Type B pancreatic cell (in vitro differentiated cells): ENCODE measurements at regions not wholly inside any gene's neighbourhood (a gene's known extent, or its start where the extent isn't known, plus 50 kb on each side); places are given as distances from the start of the nearest gene placed in this dataset.
A peak's percentile ranks its signal among the peaks of the same experiment; 100 is the strongest.

Source experiments
- DNase-seq: peaks from one replicate; pipeline ENCODE4 v3.0.0; 2021; ENCODE audit warnings: mixed read lengths; ENCODE audit not compliant: unreplicated experiment; ENCODE audit errors: extremely low spot score
- H3K27ac Mint-ChIP-seq: 2 replicates; pipeline ENCODE4 v1.8.0; 2021; ENCODE audit warnings: mild to moderate bottlenecking, mixed read lengths
- H3K27me3 Mint-ChIP-seq: 2 replicates; pipeline ENCODE4 v1.8.0; 2021; ENCODE audit warnings: mixed read lengths
- H3K36me3 Mint-ChIP-seq: 2 replicates; pipeline ENCODE4 v1.8.0; 2021; ENCODE audit warnings: mixed read lengths
- H3K4me1 Mint-ChIP-seq: one replicate; pipeline ENCODE4 v1.8.0; 2021; ENCODE audit warnings: mixed read lengths; ENCODE audit not compliant: unreplicated experiment
- H3K4me3 Mint-ChIP-seq: 2 replicates; pipeline ENCODE4 v1.8.0; 2021; ENCODE audit warnings: mild to moderate bottlenecking, mixed read lengths
- H3K9me3 Mint-ChIP-seq: 2 replicates; pipeline ENCODE4 v1.8.0; 2021; ENCODE audit warnings: mixed read lengths
- TF ChIP-seq, protein P1 (sequence below): fragments of 200-600 bp; sonication (generic); conservative IDR thresholded peaks from 2 replicates; pipeline ENCODE4 v1.5.0; 2021; ENCODE audit warnings: antibody characterized with exemption, mild to moderate bottlenecking

DNA sequence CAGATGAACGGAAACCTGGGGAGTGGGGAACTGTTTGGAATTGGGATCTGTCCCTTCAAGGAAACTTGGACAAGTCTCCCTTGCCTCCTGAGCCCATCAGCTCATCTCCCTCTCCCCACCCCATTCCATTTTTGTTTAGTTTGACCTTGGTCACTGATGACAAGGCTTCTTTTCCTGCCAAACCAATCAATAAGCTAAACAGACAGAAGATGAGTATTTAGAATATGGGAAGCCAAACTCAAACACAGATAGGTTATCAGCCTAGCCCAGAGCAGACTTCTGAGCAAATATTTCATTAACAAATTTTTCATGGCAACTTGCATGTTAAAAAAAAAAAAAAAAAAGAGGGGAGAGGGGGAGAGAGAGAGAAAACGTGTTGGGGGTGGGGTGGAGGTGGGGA lies 337.2 kb upstream of the PROX1 start:
- peak overlapping the region; percentile 34 for H3K27ac Mint-ChIP-seq
- H3K27me3 Mint-ChIP-seq: peaks cover 6% of the 10 kb centered on the region
- H3K4me1 Mint-ChIP-seq: peaks cover 4% of the 10 kb centered on the region
- H3K4me3 Mint-ChIP-seq: no peak overlapping the region
- no peak for DNase-seq
- no peaks in the 10 kb centered on the region for H3K36me3 Mint-ChIP-seq
- TF ChIP-seq, protein P1, sequence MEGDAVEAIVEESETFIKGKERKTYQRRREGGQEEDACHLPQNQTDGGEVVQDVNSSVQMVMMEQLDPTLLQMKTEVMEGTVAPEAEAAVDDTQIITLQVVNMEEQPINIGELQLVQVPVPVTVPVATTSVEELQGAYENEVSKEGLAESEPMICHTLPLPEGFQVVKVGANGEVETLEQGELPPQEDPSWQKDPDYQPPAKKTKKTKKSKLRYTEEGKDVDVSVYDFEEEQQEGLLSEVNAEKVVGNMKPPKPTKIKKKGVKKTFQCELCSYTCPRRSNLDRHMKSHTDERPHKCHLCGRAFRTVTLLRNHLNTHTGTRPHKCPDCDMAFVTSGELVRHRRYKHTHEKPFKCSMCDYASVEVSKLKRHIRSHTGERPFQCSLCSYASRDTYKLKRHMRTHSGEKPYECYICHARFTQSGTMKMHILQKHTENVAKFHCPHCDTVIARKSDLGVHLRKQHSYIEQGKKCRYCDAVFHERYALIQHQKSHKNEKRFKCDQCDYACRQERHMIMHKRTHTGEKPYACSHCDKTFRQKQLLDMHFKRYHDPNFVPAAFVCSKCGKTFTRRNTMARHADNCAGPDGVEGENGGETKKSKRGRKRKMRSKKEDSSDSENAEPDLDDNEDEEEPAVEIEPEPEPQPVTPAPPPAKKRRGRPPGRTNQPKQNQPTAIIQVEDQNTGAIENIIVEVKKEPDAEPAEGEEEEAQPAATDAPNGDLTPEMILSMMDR: no peak
- peaks cover 4% of the 10 kb centered on the region for H3K9me3 Mint-ChIP-seq

DNA sequence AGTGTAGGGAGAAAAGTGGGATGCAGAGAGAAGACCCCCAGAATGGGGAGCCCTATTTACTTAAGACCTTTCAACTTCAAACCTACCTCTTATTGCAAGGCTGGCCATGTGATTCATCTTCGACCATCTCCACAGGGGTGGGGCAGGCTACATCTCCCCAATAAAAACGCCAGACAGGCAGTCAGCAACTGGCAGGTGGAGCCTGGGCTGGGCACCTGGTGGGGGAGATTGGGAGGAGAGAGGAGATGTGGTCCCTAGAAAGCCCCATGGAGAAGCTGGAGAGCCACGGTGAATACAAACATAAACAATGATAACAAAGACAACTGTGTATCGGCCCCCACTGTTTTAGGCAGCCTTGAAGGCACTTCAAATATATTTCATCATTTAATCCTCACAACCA lies 336.7 kb upstream of the PROX1 start:
- peaks cover 4% of the 10 kb centered on the region for H3K4me1 Mint-ChIP-seq
- TF ChIP-seq, protein P1: no peak
- no peaks in the 10 kb centered on the region for H3K36me3 Mint-ChIP-seq
- no peak overlapping the region for H3K27ac Mint-ChIP-seq
- peaks cover 6% of the 10 kb centered on the region for H3K27me3 Mint-ChIP-seq
- no peak for DNase-seq
- peaks cover 4% of the 10 kb centered on the region for H3K9me3 Mint-ChIP-seq
- no peak overlapping the region for H3K4me3 Mint-ChIP-seq

DNA sequence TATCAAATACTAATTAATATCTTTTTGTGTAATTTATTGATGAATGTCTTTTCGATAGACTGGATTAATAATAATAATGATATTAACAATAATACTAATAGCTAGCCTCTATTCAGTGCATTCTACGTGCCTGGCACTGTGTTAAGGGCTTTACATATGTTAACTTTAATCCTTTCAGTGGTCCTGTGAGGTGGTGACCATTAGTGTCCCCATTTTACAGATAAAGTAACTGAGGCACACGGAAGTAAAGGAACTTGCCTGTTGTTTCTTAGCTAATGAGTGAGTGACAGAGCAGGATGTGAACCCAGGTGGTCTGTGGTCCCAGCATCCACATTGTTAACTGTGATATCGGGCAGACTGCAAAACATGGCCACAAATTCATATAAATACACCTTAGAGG lies 335.7 kb upstream of the PROX1 start:
- TF ChIP-seq, protein P1: no peak
- no peak overlapping the region for H3K27ac Mint-ChIP-seq
- no peaks in the 10 kb centered on the region for H3K36me3 Mint-ChIP-seq
- H3K27me3 Mint-ChIP-seq: peaks cover 6% of the 10 kb centered on the region
- peaks cover 4% of the 10 kb centered on the region for H3K4me1 Mint-ChIP-seq
- H3K9me3 Mint-ChIP-seq: peaks cover 4% of the 10 kb centered on the region
- H3K4me3 Mint-ChIP-seq: no peak overlapping the region
- DNase-seq: no peak

DNA sequence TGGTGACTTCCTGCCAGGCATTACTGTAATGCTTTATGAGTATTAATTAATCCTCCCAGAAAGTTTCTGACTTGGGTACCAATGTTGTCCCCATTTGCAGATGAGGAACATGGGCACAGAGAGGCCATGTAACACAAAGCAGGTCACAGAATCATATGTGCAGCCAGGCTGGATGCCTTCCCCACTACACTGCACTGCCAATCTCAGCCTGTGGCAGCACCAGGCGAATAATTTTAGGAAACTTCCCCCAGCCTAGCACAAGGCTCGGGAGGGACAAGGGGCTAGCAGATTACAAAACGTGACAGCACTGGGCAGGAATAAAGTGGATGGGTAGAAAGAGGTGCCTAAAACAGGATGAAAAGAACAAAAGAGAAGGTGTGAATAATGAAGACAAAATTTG lies 331.7 kb upstream of the PROX1 start:
- Mint-ChIP-seq H3K27me3 (no peaks in the 10 kb centered on the region), H3K9me3 (no peaks in the 10 kb centered on the region), H3K36me3 (no peaks in the 10 kb centered on the region), H3K4me1 (no peaks in the 10 kb centered on the region), H3K27ac (no peak overlapping the region), H3K4me3 (no peak overlapping the region)
- DNase-seq: no peak
- TF ChIP-seq, protein P1: no peak

DNA sequence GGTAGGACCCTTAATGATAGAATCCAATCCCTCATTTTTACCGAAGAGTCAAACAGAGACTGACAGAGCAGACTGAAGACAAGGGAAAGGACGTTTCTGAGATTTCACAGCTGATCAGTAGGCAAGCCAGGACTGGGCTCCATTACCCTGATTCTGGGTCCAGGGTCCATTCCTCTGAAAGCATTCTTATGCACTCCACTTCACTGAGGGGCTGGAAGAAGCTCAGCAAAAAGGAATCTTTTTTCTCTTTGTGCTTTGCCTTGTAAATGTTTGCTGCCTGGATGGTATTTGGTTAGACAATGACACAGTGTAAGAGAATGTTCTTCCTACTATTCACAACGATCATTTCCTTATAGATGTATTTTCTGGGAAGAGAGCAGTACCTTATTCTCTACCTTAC lies 331.3 kb upstream of the PROX1 start:
- Mint-ChIP-seq H3K4me3 (no peak overlapping the region), H3K4me1 (peaks cover 4% of the 10 kb centered on the region), H3K27ac (no peak overlapping the region), H3K9me3 (no peaks in the 10 kb centered on the region), H3K27me3 (no peaks in the 10 kb centered on the region), H3K36me3 (no peaks in the 10 kb centered on the region)
- TF ChIP-seq, protein P1: no peak
- DNase-seq: no peak

DNA sequence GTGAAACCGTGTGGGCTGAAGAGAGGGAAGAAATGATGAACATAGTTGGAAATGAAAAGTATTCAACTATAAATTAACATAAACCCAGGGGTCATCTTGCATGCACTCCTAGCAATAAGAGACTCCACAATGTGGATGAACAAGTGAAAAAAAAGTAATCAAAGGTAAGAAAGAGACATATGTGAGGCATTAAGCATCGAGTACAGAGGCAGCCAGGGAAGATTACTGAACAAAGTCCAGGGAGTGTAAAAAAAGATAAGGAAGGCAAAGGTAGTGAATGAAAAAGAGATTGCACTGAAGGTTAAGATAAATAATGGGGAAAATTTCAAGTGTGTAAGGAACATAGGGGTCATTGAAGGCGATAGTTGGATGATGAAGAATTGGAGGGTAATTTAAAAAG lies 330.8 kb upstream of the PROX1 start:
- no peak for DNase-seq
- TF ChIP-seq, protein P1: no peak
- H3K27me3 Mint-ChIP-seq: no peaks in the 10 kb centered on the region
- H3K4me1 Mint-ChIP-seq: peaks cover 4% of the 10 kb centered on the region
- no peaks in the 10 kb centered on the region for H3K36me3 Mint-ChIP-seq
- H3K27ac Mint-ChIP-seq: no peak overlapping the region
- no peak overlapping the region for H3K4me3 Mint-ChIP-seq
- no peaks in the 10 kb centered on the region for H3K9me3 Mint-ChIP-seq
